Fibroblast of skin of left biceps (primary cell): ENCODE measurements at regions not wholly inside any gene's neighbourhood (a gene's known extent, or its start where the extent isn't known, plus 50 kb on each side); places are given as distances from the start of the nearest gene placed in this dataset.
A peak's percentile ranks its signal among the peaks of the same experiment; 100 is the strongest.

Source experiments
- DNase-seq, 2 experiments: peaks; one replicate each; pipeline ENCODE4 v3.0.0-alpha.2; 2013; ENCODE audit warnings: low read depth in 2 of 2

DNA sequence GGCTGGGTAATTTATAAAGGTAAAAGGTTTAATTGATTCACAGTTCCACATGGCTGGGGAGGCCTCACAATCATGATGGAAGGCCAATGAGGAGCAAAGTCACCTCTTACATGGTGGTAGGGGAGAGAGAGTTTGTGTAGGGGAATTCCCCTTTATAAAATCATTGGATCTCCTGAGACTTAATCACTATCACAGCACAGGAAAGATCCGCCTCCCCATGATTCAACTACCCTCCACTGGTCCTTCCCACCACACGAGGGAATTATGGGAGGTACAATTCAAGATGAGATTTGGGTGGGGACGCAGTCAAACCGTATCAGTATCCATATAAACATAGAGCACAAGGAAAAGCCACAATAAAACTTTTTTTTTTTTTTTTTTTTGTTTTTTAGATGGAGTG, 172.6 kb upstream of the PIEZO2 start:
- DNase-seq: no peak

DNA sequence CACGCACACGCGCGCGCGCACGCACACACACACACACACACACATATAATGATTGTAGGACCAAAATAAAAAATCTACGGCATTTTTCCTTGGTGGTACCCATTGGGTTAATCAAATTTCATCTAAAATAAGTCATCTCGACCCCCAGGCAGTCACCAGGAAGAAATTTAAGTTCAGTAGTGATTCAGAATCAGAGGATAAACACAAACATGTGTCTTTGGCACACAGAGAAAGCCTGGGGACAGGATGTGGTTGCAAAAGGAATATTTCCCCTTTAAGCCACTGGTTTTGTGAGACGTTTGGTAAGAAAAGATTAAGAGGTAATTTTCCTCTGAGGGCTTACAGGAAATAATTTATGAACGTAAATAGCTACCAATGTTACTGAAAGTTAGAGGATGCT, 171.6 kb upstream of the PIEZO2 start:
- DNase-seq: peak; percentile 55 to 67

DNA sequence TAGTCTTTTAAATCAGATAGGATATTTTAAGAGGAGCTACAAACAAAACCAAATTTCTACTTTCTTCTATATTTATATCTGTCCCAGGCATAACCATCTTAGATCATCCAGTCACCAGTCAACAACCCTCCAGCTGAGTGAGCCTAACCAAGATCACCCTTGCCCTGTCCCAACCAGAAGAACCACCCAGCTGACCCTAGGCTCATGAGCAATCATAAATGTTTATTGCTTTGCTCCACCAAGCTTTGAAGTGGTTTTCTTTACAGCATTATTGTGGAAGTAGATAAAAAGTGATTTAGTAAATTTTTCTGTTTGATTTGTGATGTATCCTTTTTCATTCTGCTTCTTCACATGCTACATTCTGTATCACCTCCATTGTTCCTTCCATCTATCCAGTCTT, 167.2 kb upstream of the PIEZO2 start:
- DNase-seq: no peak

DNA sequence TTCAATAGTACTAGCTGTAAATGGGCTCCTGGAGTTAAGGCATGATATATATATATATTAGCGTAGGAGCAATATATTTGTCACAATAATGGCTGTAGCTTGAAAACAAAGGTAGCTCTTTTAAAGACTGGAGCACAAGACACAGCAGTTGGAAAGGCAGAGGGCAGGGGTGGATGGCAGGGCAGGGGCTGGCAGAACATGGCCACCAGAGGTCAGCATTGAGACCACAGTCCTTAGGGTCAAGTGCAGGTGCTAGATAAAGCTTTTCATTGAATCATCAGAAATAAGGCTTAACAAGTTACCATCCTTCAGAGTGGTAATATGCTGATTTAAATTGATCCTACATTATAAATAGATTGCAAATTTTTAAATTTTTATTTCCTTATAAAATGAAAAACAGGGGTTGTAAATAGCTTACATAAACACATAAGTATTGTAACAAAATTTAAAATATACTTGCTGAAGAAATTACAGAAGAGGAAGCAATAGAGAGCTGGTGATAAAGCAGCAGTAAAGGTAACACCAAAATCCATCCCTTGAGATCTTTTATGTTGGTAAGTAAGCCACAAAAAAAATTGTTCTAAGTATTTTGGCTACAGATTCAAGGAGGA, 161.2 kb upstream of the PIEZO2 start:
- DNase-seq: no peak

DNA sequence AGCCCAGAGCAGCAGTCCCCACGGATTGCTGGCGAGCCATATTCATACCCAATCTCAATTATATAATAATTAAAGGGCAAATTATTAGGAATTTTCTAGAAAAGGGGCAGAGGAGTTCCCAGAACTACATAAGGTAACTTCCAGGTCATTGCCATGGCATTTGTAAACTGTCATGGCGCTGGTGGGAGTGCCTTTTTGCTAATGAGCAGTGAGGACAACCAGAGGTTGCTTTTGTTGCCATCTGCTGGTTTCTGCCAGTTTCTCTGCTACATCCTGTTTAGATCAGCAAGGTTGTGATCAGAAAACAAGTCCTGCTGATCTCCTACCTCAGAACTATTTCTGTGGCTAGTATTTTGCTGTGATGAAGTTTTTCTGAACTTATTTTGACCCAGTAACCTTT, 159.8 kb upstream of the PIEZO2 start:
- DNase-seq: no peak

DNA sequence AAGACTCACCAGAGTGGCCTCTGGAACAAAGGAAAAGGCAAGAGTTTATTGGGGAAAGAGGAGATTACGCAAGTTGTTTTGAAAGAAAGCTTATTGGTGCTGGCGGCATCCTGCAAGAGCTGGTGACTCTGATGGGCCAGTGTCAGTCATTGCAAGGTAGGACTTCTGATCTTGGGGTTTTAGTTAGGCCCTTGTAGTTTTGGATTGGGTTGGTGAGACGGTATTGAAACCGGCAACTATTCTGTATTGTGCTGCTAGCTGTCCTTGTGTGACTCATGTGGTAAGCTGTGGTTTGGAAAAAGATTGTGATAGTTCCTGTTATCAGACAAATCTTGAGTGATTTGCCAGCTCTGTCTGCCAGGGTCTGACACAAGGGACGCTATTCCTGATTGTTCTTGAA, 159.1 kb upstream of the PIEZO2 start:
- no peak for DNase-seq

DNA sequence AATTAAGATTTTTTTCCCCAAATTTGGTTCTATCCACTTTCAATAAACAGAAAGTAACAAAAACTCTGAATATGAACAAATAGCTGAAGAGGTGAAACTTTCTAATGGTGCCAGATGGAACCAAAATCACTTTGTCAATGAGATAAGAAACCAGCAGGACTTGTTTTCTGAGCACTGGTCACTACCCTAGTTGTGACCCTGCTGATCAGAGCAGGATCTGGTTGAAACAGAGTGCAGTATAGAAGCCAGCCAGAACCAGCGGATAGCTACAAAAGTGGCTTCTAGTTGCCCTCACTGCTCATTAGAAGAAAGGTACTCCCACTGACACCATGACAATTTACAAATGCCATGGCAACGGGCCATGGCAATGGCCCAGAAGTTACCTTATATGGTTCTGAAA, 158.3 kb upstream of the PIEZO2 start:
- no peak for DNase-seq

DNA sequence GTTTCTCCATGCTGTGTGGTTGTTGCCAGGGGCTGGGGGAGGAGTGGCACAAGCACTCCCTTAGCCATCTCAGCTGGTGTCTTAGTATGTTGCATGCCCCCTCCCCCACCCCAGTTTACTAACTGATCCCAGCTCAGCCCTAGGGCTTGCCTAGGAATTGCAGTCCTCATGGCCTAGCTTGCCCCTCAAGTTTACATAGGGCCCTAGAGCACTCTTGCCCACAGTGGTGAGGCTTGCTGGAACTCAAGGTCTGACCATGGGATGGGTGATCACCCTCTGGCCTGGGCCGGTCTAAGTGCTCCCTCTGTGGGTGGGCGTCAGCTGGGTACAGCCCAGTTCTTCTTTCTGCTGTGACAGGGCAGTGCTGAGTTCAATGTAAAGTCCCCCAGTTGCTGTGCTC, 156.1 kb upstream of the PIEZO2 start:
- DNase-seq: no peak

DNA sequence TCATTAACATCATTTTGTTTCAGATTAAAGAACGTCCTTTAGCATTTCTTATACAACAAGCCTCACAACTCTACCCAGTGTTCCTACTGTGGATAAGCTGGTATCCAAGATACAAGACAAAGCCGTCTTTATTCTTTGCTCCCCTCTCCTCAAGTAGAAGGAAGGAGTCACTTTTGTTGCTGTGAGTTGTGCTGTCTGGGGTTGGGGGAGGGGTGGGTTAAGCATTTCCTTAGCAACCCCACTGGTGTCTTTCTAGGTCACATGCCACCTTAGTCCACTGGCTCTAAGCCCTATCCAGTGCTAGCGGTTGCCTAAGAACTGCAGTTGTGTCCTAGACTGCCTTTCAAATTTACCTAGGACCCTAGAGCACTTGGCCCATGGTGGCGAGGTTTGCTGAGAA, 155.6 kb upstream of the PIEZO2 start:
- no peak for DNase-seq

DNA sequence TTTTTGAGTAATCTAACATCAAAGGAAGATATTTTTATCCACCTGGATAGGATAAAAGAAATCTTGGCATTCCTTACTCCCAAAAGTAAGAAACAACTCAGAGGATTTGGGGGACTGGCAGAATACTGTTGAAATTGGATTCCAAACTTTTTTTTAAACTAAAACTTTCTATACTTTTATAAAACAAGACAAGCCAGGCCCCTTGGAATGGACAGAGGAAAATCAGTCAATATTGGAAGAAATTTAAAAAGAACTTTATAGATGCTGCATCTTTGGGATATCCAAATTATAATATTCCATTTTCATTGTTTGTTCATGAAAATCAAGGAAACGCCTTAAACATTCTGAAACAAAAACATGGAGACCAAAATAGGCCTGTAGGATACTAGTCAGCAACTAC, 147.6 kb upstream of the PIEZO2 start:
- DNase-seq: no peak

DNA sequence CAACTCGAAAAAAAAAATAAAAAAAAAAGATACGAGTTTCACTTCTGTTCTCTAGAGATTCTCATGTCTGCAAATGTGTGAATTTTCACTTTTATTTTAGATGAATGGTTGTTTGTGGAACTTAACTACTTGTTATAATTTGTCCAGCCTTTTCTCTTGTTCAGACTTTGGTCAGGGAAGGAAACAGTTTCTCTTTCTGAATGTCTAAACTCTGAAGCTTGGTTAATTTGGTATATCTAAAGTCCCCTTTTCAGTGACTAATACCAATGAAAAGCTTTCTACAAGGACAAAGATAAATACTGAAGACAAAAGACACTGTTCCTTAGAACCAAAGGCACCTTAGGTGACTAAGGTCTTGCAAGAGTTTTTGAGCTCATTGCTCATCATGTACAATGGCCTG, 144.4 kb upstream of the PIEZO2 start:
- no peak for DNase-seq

DNA sequence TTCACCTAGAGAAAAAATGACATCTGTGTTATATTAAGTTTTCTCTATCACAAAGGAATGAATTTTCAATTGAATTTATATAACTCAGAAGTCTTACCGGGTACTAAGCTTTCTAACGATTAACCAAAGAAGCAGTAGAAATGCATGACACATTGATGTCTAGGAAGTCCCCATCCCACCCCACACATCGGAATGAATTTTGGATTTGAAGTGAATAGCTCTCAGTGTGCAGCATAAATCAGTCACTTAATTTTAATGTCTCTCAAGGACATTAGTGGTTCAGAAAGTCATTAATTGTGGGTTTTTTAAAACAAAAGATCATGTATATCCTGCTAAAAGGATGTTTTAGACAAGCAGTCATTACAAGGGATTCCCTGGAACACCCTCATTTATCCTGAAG, 141.4 kb upstream of the PIEZO2 start:
- DNase-seq: peak in 1 of 2 experiments; percentile 34

DNA sequence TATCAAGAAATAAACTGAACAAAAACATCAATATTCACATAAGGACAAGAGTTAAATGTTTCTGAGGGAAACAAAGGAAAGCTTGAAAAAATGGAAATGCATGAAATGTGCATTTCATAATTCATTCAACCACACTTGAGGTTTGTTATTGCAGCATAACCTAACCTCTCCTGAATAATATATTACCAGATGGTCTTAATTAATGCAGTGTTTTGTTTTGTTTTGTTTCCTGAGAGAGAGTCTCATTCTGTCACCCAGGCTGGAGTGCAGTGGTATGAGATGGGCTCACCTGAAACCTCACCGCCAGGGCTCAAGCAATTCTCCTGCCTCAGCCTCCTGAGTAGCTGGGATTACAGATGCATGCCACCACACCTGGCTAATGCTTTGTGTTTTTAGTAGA, 139.9 kb upstream of the PIEZO2 start:
- DNase-seq: no peak

DNA sequence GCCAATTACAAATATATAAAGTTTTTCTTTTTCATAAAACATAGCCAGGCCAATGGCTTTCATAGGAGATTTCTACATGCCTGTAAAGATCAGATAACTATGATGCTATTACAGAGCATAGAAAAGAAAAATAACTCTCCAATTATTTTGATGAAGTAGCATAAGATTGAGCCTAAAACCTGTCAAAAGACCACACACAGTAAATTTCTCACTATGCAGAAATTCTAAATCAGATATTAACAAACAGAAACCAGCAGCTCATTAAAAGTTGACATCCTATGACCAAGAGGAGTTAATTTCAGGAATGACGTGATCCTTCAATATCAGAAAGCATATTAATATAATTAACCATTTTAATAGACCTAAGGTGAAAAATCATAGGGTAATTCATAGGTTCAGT, 139.0 kb upstream of the PIEZO2 start:
- DNase-seq: no peak

DNA sequence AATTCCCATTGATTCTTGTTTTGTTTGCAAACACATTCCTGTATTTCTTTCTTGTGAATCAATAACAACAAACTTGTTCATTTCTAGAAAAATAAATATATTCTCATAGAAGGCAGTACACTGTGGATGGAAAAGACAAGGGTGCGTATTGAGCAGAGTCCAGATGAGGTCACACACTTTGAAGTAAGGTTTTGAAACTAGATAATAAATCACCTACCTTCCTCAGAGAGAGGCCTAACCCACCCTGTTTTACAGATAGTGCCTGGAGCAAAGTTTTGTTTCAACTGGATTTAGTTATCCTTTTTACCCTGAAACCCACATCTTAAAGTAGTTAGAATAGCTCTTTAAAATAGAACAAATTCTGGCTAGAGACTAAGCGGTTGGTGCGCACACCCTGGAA, 137.1 kb upstream of the PIEZO2 start:
- DNase-seq: no peak

DNA sequence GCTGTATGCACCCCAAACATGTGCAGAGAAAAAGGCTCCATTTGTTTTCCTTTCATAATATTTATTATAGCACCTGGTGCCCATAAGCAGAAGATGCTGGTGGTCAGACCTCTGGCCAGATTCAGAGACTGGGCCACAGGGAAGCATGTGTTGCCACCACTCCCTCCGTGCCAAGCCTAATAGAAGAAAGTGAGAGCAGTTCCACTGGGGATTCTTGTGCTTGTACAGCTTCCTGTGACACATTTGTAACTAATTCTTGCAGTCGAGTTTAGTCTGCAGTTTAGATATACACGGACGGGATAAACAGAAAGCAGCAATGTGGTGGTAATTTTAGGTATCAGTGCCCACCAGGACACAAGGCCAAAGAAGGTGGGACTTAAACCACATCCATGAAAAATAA, 135.4 kb upstream of the PIEZO2 start:
- no peak for DNase-seq

DNA sequence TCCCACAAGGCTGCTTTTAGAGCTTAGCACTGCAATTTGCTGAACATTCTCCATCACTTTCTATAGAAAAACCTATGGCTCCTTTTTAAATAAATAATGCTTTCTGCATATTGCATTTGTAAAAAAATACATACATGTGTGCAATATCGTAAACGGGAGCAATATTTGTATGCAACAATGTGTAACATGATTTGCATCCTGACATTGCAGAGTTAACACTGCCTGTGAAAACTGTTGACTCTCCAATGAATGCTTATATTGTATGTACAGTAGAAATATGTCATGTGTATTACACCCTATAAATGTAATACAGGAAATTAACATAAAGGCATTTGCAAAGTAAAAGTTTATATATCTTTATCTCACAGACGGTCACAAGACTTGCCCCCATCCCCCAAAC, 135.0 kb upstream of the PIEZO2 start:
- DNase-seq: no peak

DNA sequence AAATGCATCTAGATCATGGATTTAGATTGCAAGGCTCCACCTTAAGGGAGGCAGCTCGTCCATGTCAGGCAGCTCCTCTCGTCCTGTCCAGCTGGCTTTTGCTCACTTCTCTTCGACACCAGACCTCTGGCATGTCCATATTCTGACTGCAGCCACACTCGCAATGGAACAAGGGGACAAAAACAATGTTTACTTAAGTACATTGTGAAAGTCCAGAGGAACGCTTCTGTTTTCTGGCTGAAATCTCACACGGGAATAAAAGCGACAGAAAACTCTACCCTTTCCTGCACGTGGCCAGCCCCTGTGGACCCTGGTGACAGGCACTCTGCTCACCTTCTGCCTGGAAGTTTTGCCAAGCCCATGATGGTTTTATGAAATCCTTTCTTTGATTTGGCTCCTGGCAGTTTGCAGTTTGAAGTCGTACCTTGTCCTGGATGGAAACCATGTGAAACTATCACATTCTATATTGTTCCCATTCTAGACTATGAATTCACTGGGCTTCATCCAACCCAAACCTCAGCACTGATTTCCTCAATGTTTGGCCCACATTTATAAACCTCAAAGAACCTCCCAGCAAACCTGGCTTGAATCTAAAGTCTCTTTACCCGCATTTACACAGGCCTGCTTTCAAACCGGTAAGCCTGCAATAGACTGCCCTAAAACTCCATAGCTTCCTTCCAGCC, 134.3 kb upstream of the PIEZO2 start:
- no peak for DNase-seq

DNA sequence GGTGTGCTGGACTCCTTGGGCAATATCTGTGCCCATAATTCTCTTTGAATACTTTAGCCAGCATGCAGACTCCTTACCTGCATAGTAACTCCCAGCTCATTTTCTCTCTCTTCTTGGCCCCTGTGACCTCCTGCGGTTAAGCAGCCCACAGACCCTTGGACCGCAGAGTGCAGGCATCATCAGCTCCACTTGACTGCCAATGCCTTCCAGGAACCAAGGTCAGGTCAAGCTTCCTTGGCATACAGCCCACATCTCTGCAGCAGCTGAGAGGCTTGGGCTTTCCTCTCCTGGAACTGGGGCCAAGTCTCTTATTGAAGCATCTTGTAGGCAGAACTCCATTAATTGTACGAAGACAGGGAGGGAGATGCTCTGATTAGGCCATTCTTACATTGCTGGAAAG, 130.1 kb upstream of the PIEZO2 start:
- no peak for DNase-seq

DNA sequence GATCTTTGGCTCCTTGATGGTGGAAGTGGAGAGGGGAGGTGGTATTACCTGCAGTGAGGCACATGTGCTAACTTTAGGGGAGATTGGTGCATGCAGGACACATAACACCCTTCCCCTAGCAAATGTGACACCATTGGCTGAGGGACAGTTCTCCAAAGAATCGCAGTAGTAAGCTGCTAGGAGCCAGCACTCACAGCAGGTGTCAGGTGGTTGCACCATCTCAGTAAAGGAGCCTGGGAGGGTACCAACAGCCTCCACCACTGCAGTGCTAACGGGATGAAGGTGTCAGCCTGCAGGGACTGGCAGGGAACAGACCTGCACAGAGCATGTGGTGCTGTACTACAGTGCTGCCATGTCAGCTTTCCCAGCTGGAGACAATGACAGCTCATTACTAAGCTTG, 127.3 kb upstream of the PIEZO2 start:
- no peak for DNase-seq

DNA sequence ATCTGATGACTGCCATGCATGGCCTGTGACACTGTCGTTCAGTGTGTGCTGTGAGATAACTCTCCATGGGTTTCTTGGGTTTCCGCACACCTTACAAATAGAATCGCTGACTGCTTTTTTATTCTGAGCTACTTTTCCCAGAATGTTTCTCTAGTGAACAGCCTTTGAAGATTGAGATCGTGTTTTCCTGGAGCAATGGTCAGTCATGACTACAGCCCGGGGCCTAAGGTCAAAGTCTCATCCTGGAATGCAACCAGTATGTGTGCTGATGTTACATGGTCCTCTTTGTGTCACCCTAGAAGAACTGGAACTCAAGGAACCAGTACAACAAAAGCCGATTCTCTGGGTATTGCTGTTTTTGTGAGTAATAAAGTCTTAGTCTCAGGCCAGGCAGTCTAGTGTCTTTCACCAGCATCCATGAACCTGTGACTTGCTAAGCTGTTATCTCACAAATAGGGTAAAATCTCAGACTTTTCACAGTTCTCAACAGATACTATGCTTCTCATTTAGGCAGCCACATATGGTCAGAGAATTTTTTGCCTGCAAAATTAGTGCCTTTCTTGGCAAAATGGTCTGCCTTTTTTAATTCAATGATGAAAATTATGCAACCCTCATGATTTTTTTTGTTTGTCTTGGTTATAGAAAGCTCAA, 124.9 kb upstream of the PIEZO2 start:
- DNase-seq: no peak

DNA sequence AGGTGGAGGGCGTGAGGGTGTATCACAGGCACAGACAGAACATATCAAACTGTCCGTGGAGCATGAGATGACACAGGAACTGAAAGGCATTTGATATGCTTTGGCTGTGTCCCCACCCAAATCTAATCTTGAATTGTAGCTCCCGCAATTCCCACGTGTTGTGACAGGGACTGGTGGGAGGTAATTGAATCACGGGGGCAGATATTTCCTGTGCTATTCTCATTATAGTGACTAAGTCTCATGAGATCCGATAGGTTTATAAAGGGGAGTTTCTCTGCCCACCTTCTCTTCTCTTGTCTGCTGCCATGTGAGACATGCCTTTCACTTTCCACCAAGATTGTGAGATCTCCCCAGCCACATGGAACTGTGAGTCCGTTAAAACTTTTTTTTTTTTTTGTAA, 123.1 kb upstream of the PIEZO2 start:
- DNase-seq: no peak

DNA sequence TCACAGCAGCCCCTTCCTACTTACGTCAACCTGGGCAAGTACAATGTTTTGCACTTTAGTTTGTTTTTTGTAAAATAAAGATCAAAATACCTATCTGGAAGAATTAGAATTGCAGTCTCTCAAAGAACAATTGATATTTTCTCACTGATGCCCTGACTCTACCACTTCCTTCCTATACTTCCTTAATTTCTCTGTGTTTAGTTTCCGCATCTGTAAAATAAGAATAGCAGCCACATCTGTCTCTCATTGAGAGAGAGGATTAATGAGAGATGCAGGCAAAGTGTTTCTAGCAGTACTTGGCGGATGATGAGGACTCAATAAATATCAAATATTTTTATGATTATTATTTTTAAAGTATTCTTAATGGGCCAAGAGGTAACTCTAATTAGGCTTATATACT, 122.6 kb upstream of the PIEZO2 start:
- no peak for DNase-seq

DNA sequence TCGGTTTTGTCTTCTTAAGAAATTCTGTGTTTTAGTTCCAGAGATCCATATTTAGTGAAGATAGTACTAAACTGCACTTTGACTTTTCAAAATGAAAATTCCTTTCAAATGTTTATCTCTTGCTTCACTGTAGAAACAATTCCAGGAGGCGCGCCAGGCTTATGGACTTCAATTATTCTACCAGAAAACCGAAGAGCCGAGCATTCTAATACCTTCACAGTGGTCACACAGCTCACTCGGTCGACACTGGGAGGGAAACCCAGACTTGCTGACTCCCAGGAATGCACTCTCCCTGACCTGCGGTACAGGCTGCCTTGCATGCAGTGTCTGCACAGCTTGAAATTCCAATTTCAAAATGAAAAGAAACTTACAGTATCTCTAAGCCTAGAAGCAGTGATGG, 119.9 kb upstream of the PIEZO2 start:
- DNase-seq: no peak
